GM23248 (cell line): ENCODE measurements at regions not wholly inside any gene's neighbourhood (a gene's known extent, or its start where the extent isn't known, plus 50 kb on each side); places are given as distances from the start of the nearest gene placed in this dataset.

ENCODE experiments used
- DNase-seq: peaks from one replicate; pipeline ENCODE4 v3.0.0-alpha.2; 2015
- H2AFZ ChIP-seq: fragments of 200-600 bp; sonication (generic); 2 replicates; pipeline ENCODE4 v1.6.1; 2016; ENCODE audit warnings: antibody characterized with exemption
- H3F3A ChIP-seq: fragments of 200-600 bp; sonication (generic); 2 replicates; pipeline ENCODE4 v1.6.1; 2016; ENCODE audit warnings: mild to moderate bottlenecking, antibody characterized with exemption, mixed run types; ENCODE audit not compliant: insufficient read depth
- H3K27ac ChIP-seq: fragments of 200-600 bp; sonication (generic); 2 replicates; pipeline ENCODE4 v1.5.1; 2016; ENCODE audit warnings: mild to moderate bottlenecking
- H3K27me3 ChIP-seq: fragments of 200-600 bp; sonication (generic); replicated peaks from 2 replicates; pipeline ENCODE4 v1.6.1; 2016; ENCODE audit warnings: mild to moderate bottlenecking; ENCODE audit not compliant: insufficient read depth
- H3K36me3 ChIP-seq: fragments of 200-600 bp; sonication (generic); 2 replicates; pipeline ENCODE4 v1.6.1; 2016; ENCODE audit warnings: low read depth, mild to moderate bottlenecking
- H3K4me1 ChIP-seq: fragments of 200-600 bp; sonication (generic); 2 replicates; pipeline ENCODE4 v1.6.1; 2016; ENCODE audit warnings: mild to moderate bottlenecking; ENCODE audit not compliant: insufficient read depth
- H3K4me2 ChIP-seq: fragments of 200-600 bp; sonication (generic); one replicate; pipeline ENCODE4 v1.6.1; 2016; ENCODE audit warnings: mild to moderate bottlenecking; ENCODE audit not compliant: unreplicated experiment
- H3K4me3 ChIP-seq: fragments of 200-600 bp; sonication (generic); 2 replicates; pipeline ENCODE4 v1.5.1; 2016; ENCODE audit warnings: mild to moderate bottlenecking
- H3K79me2 ChIP-seq: fragments of 200-600 bp; sonication (generic); 2 replicates; pipeline ENCODE4 v1.6.1; 2016; ENCODE audit warnings: mild to moderate bottlenecking; ENCODE audit not compliant: insufficient read depth
- H3K9ac ChIP-seq: fragments of 200-600 bp; sonication (generic); 2 replicates; pipeline ENCODE4 v1.6.1; 2016; ENCODE audit warnings: mild to moderate bottlenecking
- H3K9me2 ChIP-seq: fragments of 200-600 bp; sonication (generic); 2 replicates; pipeline ENCODE4 v1.6.1; 2016; ENCODE audit warnings: mixed run types, mild to moderate bottlenecking, moderate library complexity; ENCODE audit not compliant: insufficient read depth
- H3K9me3 ChIP-seq: fragments of 200-600 bp; sonication (generic); one replicate; pipeline ENCODE4 v1.6.1; 2017; ENCODE audit warnings: low read depth
- H4K20me1 ChIP-seq: fragments of 200-600 bp; sonication (generic); 2 replicates; pipeline ENCODE4 v1.6.0; 2016; ENCODE audit not compliant: insufficient read depth
- EZH2 ChIP-seq: fragments of 200-600 bp; sonication (generic); IDR thresholded peaks from 2 replicates; pipeline ENCODE4 v1.6.1; 2018; ENCODE audit warnings: antibody characterized with exemption, mild to moderate bottlenecking; ENCODE audit not compliant: insufficient read depth, poor library complexity, severe bottlenecking
- EZH2phosphoT487 ChIP-seq: fragments of 200-600 bp; sonication (generic); IDR thresholded peaks from 2 replicates; pipeline ENCODE4 v1.6.1; 2018; ENCODE audit warnings: antibody characterized with exemption, moderate library complexity, mild to moderate bottlenecking, low read depth; ENCODE audit not compliant: insufficient read depth
- WGBS, 2 experiments: methylation state at CpG; one replicate each; pipeline ENCODE4 v1.1.6; 2015 to 2017; ENCODE audit warnings: low lambda C conversion rate in 2 of 2, low coverage in 1 of 2; ENCODE audit errors: missing lambda C conversion rate in 2 of 2; 5-methylcytosine and 5-hydroxymethylcytosine counted together
- in situ Hi-C: fragments of 300-500 bp; cut with MboI; formaldehyde crosslinking; loops from 2 replicates; pipeline ENCODE4 v1.15.0; 2020

DNA sequence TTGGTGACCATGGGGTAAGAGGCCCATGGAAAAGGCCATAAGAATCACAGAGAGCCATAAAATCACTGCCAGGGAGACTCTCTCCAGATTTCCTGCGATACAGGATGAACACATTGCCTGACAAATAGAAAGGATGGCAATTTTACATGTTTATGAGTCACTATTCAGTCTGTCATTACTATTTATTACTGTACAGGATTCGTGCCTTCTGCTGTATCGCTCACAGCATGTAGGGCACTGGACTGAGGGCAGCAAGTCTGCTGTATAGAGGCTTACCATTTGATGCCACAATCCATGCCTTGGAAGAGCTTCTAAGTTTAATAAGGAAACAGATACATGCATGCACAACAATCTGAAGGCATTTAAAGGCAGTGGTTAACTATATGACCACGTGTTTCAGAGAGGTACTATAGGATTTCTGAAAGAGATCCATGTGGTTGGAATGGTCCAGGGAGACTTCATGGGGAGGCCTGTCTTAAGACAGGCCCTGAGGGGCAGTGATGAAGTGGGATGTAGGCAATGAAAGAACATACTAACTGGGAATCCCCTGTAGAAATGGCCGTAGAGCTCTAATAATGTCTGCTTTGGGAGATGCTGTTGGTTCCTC, 702.4 kb upstream of the RAB6C start:
- 16 to 20% methylated on average over 5 of the region's 5 CpGs for WGBS, 2 experiments
- Histone ChIP-seq H3K36me3 (no peaks in the 10 kb centered on the region), H3K27ac (no peak overlapping the region), H3K9me2 (no peaks in the 10 kb centered on the region), H3K79me2 (no peaks in the 10 kb centered on the region), H3K4me2 (no peak overlapping the region), H3K4me1 (no peaks in the 10 kb centered on the region), H2AFZ (no peak overlapping the region), H3K9ac (no peak overlapping the region), H3K9me3 (no peaks in the 10 kb centered on the region), H4K20me1 (no peaks in the 10 kb centered on the region), H3K4me3 (no peak overlapping the region), H3K27me3 (no peaks in the 10 kb centered on the region), H3F3A (no peaks in the 10 kb centered on the region)
- no peak for DNase-seq
- in situ Hi-C loops: no loop called here
- TF ChIP-seq EZH2phosphoT487 (no peak), EZH2 (no peak)

DNA sequence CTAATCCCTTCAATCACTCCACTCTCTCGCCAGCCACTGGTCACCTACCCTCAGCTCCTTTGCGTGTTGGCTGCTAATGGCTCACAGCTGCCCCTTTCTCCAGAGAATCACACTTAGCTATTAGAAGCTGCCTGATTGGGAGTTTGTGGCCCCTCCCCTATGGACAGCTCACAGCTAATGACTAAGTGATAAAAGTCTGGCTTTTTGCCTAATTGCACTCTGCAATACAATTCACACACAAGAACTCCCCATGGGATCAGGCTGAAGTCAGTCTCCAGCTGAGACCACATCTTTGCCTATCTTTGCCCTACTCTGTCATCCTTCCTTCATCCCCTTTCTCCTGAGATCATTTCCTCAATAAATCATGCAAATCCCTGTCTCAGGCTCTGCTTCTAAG, 701.9 kb upstream of the RAB6C start:
- Histone ChIP-seq H3F3A (no peaks in the 10 kb centered on the region), H3K27me3 (no peaks in the 10 kb centered on the region), H3K4me2 (no peak overlapping the region), H3K9me2 (no peaks in the 10 kb centered on the region), H3K27ac (no peak overlapping the region), H3K79me2 (no peaks in the 10 kb centered on the region), H3K4me3 (no peak overlapping the region), H3K9me3 (no peaks in the 10 kb centered on the region), H3K36me3 (no peaks in the 10 kb centered on the region), H4K20me1 (no peaks in the 10 kb centered on the region), H3K4me1 (no peaks in the 10 kb centered on the region), H3K9ac (no peak overlapping the region), H2AFZ (no peak overlapping the region)
- 14 to 17% methylated on average over 2 of the region's 2 CpGs for WGBS, 2 experiments
- no peak for DNase-seq
- no peak for TF ChIP-seq EZH2phosphoT487
- no peak for TF ChIP-seq EZH2
- in situ Hi-C loops: no loop called here

DNA sequence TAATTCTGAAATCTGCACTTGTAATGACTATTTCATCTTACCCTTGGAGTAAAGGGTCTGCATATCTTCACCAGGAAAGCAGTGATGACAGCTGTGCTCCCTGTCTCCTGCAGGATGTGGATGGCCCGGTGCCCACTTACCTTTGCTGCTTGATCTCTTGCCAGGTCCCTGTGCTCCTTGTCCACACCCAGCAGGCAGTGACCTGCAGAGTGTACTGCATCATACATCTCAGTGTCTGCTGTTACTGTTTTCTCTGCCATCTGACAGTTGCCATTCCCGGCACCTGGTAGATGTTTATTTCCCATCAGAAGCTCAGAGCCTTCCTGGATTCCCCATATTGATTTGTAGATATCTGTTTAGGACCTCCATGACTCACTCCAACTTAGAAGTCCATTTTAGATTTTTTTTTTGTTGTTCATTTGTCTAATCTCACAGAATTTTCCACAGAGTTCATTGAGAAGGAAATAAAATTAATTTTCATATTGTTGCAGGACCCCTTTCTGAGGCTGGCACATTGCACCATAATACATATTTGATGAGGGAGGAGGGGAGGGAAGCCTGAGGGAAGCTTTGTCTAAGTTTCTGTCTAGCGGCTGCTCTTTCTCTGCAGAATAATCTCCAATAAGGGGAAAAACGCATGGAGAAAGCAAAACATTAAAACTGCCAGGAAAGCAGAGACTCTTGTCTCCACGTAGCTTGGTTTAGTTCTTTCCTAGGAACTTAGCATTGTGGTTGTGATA, 697.5 kb upstream of the RAB6C start:
- H3K9me3 ChIP-seq: no peaks in the 10 kb centered on the region
- no peaks in the 10 kb centered on the region for H3K79me2 ChIP-seq
- H3K27ac ChIP-seq: no peak overlapping the region
- H3K4me2 ChIP-seq: no peak overlapping the region
- no peak overlapping the region for H3K9ac ChIP-seq
- no peak overlapping the region for H3K4me3 ChIP-seq
- in situ Hi-C loops: no loop called here
- no peaks in the 10 kb centered on the region for H3K9me2 ChIP-seq
- 1 to 4% methylated on average over 5 of the region's 5 CpGs for WGBS, 2 experiments
- TF ChIP-seq EZH2 (no peak), EZH2phosphoT487 (no peak)
- H4K20me1 ChIP-seq: no peaks in the 10 kb centered on the region
- H3K4me1 ChIP-seq: no peaks in the 10 kb centered on the region
- DNase-seq: no peak
- no peaks in the 10 kb centered on the region for H3F3A ChIP-seq
- H3K27me3 ChIP-seq: no peaks in the 10 kb centered on the region
- H2AFZ ChIP-seq: no peak overlapping the region
- no peaks in the 10 kb centered on the region for H3K36me3 ChIP-seq

DNA sequence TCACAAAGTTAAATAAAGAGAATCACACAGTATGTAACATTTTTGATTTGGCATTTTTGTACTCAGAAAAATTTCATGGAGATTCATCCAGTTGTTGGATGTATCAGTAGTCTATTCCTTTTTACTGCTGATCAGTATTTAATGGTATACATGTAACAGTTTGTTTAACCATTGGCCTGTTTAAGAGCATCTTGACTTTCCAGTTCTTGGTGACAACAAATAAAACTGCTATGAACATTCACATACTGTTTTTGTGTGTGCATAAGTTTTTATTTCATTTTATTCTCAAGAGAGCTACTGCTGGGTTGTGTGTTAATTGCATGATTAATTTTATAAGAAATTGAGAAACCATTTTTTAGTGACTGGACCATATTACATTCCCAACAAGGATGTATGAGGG, 694.5 kb upstream of the RAB6C start:
- in situ Hi-C loops: no loop called here
- H3K4me2 ChIP-seq: no peak overlapping the region
- no peak overlapping the region for H3K9ac ChIP-seq
- no peaks in the 10 kb centered on the region for H3F3A ChIP-seq
- H4K20me1 ChIP-seq: no peaks in the 10 kb centered on the region
- H3K27ac ChIP-seq: no peak overlapping the region
- no peak overlapping the region for H2AFZ ChIP-seq
- H3K9me3 ChIP-seq: no peaks in the 10 kb centered on the region
- no peaks in the 10 kb centered on the region for H3K36me3 ChIP-seq
- no peaks in the 10 kb centered on the region for H3K9me2 ChIP-seq
- no peak for DNase-seq
- H3K27me3 ChIP-seq: no peaks in the 10 kb centered on the region
- no peaks in the 10 kb centered on the region for H3K79me2 ChIP-seq
- no peak overlapping the region for H3K4me3 ChIP-seq
- TF ChIP-seq EZH2 (no peak), EZH2phosphoT487 (no peak)
- no peaks in the 10 kb centered on the region for H3K4me1 ChIP-seq
